Frontal cortex (tissue), 3 donors: ENCODE measurements at regions not wholly inside any gene's neighbourhood (a gene's known extent, or its start where the extent isn't known, plus 50 kb on each side); places are given as distances from the start of the nearest gene placed in this dataset.
"Not testable (repeated sequence)": the region's sequence is repeated elsewhere in the genome, so short reads cannot be mapped to it uniquely, and the experiment has no call there.

ENCODE experiments used
- DNase-seq, 2 donors: peaks; one replicate each; pipeline ENCODE4 v3.0.0; 2012; ENCODE audit warnings: low spot score in 2 of 2
- FAIRE-seq: peaks from 2 replicates; lab custom pipeline; 2012; peaks lifted over from hg19 to GRCh38; lab: Jason Lieb, UNC
- donor health status: control.
- donor health status: control.
- donor health status: control.

DNA sequence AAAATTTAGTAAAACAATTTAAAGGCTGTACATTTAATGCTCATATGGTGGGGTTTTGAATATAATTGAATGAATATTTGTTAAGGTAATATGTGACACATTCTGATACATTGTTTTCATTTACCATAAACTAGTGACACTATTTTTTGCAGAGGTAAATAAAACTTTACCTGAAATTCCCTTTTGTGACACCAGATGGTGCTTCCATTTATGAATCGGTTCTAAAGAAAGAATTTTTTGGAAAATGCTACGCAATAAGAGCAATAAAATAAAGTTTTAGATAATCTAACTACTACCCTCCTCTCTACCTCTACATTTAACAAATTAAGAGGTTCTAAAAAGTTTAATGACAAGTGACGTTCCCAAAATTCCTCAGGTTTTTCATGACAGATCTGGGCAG, 448.9 kb downstream of the MAGEB5 start:
- FAIRE-seq: no peak

DNA sequence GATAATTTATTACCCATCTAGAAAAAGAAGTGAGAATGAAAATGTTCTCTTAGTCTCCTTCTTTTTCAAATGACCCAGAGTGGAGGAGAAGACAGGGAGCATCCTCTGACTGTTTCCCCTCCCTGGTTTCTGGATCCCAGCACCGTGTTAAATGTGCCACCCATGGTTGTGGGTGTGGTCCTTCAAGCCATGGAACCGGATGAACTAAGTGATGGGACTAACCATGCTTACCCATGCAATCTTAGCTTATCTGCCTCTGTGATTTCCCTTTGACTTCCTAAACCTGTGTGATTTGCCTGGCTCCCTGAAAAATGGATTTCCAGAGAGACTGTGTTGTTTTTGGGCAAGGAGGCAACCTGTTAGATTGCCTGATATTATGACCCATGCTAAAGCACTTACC, 437.1 kb downstream of the MAGEB5 start:
- no peak for FAIRE-seq
- no peak for DNase-seq

More for the DNA sequence above, 448.9 kb downstream of the MAGEB5 start:
- DNase-seq: no peak

DNA sequence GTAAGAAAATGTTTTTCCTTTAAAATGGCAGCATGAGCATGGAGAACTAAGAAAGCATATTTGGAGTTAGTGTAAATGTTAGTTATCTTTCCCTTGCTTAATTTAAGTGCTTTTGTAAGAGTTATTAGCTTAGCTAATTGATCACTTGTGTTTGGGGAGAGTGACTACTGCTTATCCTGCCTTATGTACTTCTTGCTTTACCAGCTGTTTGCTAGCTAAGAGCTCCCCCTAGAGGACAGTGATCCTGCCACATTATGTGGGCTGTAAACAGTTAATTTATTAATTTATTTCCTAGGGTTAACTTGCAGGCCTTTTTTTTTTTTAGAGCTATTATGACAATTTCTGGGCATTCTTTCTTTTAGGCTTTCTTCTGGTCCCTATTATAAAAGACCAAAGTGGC, 435.8 kb downstream of the MAGEB5 start:
- no peak for FAIRE-seq

DNA sequence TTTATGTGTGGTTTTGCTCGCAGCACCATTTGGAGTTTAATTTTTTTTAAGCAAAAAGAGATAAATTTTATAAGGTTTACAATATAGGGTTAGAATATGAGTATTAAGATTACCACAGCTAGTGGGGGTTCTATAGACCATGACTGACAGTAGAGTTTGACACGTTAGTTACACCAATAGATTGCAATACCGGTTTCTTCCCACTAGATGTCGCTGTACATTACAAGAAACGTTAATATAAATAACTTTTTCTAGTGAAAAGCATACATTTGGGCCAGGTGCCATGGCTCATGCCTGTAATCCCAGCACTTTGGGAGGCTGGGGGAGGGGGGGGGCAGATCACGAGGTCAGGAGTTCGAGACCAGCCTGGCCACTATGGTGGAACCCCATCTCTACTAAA, 433.6 kb downstream of the MAGEB5 start:
- FAIRE-seq: no peak

More for the DNA sequence above, 435.8 kb downstream of the MAGEB5 start:
- DNase-seq: no peak

DNA sequence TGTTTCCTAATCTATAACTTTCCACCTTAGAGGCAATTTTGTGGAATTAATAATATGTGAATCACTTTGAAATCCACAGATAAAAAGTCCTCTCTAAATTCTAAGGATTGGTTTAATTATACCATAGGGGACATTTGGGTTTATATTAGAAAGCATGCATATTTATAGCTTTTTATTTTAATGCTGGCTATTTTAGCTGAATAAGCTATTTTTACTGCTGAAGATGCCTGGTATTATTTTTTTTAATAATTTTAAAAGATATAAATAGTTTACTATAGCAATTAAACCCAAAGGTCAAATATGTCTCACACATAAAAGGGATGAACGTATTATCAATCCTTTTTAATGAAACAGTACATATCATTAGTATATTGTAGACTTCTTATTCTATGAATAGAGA, 415.4 kb downstream of the MAGEB5 start:
- no peak for DNase-seq
- FAIRE-seq: no peak

More for the DNA sequence above, 433.6 kb downstream of the MAGEB5 start:
- DNase-seq: no peak

DNA sequence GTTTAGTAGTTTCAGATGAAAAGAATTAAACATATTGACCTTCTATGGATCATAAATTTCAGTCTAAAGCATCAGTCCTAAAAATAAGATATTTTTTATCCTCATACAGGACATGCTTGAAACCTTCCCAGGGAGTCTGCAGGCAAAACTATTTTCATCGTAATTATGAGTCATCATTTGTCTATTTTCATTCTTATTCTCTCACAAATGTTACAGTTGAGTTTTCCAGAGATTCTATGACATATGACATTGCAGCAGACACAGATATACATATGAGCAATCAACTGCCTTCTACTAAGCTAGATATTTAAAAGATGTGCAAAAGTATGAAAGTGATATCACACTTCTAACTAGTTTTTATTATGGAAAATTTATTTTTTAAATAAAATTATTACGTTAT, 398.0 kb downstream of the MAGEB5 start:
- no peak for FAIRE-seq
- DNase-seq: no peak

DNA sequence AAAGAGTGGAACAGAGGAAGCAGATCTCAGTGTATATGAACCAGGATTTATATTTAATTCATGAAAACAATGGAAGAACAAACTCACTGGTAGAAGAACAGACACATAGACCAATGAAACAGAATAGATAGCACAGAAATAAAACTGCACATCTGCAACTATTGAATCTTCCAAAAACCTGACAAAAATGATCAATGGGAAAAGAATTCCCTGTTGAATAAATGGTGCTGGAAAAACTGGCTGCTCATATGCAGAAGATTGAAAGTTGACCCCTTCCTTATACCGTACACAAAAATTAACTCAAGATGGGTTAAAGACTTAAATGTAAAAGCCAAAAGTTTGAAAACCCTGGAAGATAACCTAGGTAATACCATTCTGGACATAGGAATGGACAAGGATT, 391.0 kb downstream of the MAGEB5 start:
- FAIRE-seq: no peak

DNA sequence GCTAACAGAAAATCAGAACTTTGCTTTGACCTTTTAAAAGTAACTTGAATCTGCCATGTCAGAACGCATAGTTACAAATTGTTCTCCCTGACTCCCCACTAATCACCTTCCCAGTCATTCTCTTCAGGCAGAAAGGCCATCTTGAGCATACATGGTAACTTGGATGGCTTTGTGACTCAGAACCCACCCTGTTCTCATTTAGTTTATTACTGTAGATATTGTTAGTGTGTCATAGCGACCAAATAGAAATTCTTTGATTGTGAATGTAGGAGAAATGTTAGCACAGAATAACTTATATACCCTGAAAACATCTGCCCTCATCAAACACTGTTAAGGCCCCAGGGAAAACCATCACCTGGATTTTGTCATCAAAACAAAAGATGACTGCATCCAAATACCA, 382.0 kb downstream of the MAGEB5 start:
- FAIRE-seq (no peak), DNase-seq (no peak)

More for the DNA sequence above, 391.0 kb downstream of the MAGEB5 start:
- DNase-seq: no peak

DNA sequence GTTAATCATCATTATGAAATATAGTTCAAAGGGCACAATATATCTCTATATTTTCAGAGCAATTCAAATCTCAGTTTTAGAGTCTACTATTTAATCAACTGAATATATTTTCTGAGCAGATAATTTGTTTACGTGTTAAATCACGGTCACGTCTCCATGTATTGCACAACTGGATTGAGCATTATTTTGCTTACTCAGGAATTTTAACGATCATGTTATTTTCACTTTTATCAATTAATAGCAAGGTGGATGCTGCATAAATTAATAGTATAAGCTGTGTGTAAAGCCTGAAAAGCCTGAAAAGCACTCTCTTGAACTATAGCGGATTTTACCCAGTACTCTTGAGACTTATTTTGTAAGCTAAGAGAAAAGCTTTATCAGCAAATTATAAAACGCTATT, 374.9 kb downstream of the MAGEB5 start:
- no peak for DNase-seq

DNA sequence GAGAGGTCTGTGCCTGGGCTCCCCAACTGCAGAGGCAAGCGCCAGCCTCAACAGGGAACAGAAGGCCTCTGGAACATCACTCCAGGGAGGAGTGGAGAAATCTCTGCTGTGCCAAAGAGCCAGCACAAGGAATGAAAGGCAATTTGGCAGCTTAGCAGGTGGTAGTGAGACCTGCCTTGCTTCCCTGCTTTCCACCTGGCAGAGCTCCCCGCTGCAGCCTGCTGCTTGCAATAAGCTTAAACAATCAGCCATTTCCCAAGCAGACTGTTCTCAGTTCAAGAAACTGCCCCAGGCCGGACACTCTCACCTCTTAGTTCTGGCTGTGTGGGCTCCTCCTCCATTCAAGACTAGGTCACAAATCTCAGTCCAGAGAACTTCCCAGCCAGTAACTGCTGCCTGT, 370.6 kb downstream of the MAGEB5 start:
- no peak for DNase-seq

More for the DNA sequence above, 374.9 kb downstream of the MAGEB5 start:
- FAIRE-seq: no peak

DNA sequence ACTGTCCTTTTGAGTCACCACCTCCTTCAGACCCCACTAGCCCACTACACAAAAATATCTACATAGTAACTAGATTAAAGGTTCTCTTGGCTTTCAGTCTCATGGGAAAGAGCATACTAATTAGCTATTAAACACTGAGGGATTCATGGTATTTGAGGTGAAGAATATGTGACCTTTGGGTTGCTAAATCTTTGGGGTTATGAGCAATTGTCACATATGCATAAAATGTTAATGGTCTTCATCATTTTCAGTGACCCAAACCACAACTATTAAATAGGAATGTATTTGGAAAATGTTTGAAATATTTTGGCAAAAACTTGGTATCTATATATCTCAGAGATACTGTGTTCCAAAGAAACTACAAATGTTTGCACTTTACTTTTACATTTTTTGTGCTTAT, 365.1 kb downstream of the MAGEB5 start:
- DNase-seq (no peak), FAIRE-seq (no peak)

More for the DNA sequence above, 370.6 kb downstream of the MAGEB5 start:
- FAIRE-seq: no peak

DNA sequence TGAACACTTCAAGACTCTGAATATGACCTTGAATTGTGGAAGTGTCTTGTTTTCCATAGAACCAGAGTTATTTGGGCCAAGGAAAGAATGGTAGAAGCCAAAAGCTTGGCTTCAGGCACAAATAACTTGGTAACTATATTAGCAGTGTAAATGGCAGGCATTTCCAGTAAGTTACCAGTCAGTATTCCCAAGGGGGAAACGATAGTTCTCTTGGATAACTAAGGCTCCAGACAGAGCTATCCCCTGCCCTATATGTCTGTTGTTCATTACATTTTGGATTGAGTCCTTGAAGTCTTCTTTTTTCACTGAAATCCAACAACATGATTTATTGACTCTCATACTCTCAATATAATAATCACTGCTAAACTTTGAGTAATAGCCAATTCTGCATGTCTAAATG, 364.1 kb downstream of the MAGEB5 start:
- FAIRE-seq: no peak

DNA sequence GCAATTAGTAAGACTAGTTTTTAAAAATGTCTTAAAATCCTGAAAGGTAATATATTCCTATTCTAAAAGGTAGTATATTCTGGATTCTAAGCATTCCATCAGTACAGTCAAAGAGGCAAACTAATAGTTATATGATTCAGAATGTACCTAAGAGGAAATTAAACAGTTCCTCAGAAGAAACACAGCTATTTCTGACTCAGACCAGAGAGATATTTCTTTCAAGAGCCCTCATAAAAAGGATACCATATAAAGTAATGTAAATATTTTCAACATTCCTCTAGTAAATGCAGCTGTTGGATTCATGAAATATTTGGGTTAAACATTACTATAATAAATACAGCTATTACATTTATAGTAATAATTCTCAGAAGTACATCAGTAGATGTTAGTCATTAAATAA, 358.3 kb downstream of the MAGEB5 start:
- FAIRE-seq (no peak), DNase-seq (no peak)

More for the DNA sequence above, 364.1 kb downstream of the MAGEB5 start:
- no peak for DNase-seq

DNA sequence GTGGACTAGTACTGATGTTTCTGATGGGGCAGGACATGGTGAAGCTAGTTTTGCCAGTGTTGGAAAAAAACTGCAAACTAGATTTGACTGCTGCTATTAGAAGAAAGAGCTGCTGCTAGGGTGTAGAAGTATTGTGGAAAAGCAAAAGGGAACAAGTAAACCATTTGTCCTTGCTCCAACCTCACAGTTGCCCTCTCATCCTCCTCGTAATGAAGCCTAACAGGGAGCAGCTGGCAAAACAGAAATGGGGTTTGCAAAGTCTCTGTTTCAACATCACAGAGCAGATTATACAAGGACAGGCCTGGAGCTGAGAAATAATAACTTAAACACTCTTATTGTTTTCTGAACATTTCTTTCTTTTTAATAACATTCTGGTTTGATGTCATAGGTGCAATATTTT, 346.2 kb downstream of the MAGEB5 start:
- FAIRE-seq (no peak), DNase-seq (no peak)

DNA sequence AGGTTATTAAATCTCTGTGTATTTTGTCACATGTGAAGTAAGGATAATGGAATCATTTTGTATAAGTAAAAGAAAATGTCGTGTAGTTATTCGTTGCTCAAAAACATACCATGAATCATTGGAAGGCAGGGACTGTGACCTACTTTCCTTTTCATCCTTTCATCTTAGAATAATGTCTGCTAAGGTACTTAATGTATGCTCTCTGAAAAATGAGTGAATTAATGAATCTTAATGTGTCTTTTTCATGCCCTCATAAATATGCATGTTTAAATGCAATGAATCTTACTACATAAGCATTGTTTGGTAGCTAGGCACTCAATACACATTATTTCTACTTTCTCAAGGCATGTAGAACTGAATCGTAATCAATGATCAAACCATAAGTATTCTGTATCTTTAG, 343.9 kb downstream of the MAGEB5 start:
- FAIRE-seq: no peak
- DNase-seq: no peak

DNA sequence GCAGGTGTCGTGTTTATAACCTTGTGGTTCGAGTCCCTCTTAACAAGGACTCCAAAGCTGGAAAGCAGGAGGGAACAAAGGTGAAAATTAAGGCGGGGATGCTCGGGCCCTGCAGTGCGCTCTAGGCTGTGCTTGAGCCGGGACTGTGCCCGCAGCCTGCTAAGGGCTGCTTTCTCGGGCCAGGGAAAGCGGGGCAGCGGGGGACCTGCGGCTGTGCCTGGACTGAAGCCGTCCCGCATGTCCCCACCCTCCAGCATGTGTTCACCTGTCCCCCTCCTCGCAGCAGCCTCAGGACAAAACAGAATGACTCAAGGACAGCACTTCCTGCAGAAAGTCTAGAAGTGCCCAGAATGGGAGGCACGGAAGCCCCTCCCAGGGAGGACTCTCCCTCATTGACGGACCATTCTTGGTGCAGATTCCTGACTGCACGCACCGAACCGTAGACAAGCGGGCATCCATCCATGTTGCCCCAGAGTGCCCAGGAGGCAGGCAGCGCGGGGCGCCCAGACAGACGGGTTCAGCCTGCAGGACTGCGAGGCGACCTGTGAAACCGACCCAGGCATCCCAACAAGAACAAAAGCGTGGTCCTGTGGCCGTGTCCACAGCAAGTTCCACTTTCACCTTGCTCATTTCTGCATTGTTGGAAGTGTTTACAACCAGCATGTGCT, 342.9 kb downstream of the MAGEB5 start:
- FAIRE-seq: no peak

DNA sequence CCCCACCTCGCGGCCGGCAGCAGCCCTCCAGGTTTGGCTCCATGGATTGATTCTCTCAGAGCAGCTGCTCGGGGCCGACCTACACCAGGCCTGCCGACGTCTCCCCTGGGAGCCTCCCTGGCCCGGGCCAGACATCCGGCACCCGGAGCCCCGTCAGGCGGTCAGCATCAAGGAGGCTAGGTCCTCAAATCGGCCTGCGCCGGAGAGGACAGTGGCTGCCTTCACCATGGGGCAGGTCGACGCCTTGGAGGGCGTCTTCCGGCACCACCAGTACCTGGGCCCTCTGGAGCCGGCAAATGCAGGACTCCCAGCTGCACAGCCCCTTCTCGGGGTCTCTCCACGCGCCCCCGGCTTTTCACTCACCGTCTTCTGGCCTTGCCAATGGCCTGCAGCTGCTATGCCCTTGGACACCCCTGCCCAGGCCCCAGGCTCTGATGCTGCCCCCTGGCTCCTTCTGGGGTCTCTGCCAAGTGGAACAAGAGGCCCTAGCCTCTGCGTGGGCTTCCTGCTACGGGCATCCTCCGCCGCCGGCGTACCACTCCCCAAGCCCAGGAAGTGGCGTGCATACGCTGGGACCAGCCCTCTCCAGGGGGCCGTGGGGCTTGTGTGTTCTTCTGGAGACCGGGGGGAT, 341.8 kb downstream of the MAGEB5 start:
- FAIRE-seq: no peak
- no peak for DNase-seq

More for the DNA sequence above, 342.9 kb downstream of the MAGEB5 start:
- DNase-seq: no peak

DNA sequence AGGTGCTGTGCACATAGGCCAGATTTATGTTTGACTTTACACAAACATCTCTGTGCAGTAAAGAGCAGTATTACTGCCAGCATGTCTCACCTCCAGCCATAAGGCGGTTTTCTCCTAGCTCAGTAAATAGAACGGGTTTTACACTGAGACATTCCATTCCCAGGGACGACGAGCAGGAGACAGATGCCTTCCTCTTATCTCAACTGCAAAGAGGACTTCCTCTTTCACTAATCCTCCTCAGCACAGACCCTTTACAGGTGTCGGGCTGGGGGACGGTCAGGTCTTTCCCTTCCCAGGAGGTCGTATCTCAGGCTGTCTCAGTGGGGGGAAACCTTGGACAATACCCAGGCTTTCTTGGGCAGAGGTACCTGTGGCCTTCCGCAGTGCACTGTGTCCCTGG, 309.8 kb downstream of the MAGEB5 start:
- not testable (repeated sequence) for FAIRE-seq, DNase-seq

DNA sequence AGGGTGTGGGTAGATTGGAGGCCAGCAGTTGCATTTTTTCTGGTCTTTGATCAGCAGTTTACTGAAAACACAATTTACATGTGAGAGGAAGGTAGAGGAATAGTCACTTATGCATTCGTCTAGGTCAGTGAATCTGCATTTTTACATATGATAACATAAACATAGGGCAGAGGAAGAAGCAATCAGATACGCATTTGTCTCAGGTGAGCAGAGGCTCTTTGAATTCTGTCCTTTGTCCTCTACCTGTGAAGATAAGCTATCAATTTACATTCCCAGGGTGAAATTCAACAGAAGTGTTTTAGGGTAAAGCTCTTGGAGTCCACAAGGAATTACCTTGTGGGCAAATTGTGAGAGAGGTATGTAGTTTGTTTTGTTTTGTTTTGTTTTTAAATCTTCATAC, 306.5 kb downstream of the MAGEB5 start:
- DNase-seq (no peak), FAIRE-seq (no peak)

DNA sequence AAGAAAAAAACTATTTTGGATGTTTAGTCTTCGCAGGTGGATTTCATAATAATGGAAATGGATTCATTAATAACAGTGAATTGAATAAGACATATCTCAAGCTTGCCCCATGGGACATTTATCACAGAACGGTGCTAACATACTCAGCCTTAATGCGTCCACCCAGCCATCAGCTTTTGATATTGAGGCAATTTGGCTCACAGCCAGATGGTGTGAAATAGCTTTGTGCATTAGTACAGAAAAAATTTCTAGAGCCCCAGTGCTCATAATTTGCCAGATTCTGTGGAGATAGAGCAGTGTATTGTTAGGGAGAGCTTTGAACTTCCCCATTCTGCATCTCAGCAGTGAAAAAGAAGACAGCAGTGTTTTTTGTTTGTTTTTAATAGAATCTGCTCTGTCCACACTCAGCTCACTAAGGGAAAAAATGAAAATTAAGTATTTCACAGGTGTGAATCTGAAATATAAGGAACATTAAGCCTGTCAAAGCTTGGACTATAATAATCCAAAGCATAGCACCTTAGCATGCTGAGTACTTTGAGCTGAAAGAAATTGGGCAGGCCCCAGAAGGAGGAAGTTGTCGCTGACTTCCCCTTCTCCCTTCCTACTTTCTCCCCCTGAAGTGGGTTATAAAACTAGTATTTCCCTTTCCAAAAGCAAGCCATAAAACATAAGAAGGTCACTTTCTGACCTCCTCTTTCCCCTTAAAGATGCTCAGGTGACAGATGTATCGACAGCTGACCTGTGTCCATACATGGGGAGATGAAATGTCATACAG, 295.8 kb downstream of the MAGEB5 start:
- FAIRE-seq: no peak
- no peak for DNase-seq

DNA sequence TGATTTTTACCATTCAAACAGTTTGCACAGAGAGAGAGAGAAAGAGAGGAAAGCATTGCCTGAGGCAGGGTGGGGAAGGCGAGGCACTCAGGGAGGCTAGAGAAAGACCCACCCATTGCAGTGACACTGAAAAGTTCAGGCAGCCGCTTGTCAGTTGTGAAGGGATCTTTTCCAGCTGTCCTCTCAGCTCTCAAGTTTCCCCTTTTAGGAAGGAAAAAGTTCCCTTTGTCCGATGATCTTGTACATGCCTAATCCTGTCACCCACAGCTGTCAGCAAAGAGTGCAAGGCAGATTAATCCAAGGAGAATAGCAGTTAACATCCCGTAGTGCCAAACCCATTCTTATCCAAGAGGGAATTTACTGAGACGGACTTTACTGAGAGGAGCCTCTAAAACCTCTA, 255.0 kb downstream of the MAGEB5 start:
- DNase-seq (no peak), FAIRE-seq (no peak)
